Left renal pelvis (tissue), 4 donors: ENCODE measurements at regions not wholly inside any gene's neighbourhood (a gene's known extent, or its start where the extent isn't known, plus 50 kb on each side); places are given as distances from the start of the nearest gene placed in this dataset.

Source experiments
- DNase-seq, 4 donors: peaks; one replicate each; pipeline ENCODE4 v3.0.0-alpha.2; 2013; ENCODE audit warnings: low read depth in 4 of 4, low spot score in 3 of 4

- DNase-seq, result no peak
Observed at GRCh38 chr2:16152071-16152927, 211.9 kb downstream of the MYCN start.

GRCh38 chr2:16151651-16152050, 211.3 kb downstream of the MYCN start:
- no peak for DNase-seq

DNA sequence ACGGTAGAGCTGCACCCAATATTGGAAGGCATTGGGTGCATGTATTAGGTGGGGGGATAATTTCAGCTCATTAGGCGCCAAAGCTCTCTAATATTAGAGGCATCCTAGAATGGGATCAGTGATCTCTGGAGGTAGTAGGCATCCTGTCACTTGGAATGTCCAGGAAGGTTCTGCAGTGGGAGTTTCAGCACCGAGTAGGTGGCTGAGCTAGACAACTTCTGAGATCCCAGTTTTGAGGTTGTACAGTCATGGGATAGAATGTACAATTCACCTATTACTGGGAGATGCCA, 210.9 kb downstream of the MYCN start:
- DNase-seq, result no peak

DNA sequence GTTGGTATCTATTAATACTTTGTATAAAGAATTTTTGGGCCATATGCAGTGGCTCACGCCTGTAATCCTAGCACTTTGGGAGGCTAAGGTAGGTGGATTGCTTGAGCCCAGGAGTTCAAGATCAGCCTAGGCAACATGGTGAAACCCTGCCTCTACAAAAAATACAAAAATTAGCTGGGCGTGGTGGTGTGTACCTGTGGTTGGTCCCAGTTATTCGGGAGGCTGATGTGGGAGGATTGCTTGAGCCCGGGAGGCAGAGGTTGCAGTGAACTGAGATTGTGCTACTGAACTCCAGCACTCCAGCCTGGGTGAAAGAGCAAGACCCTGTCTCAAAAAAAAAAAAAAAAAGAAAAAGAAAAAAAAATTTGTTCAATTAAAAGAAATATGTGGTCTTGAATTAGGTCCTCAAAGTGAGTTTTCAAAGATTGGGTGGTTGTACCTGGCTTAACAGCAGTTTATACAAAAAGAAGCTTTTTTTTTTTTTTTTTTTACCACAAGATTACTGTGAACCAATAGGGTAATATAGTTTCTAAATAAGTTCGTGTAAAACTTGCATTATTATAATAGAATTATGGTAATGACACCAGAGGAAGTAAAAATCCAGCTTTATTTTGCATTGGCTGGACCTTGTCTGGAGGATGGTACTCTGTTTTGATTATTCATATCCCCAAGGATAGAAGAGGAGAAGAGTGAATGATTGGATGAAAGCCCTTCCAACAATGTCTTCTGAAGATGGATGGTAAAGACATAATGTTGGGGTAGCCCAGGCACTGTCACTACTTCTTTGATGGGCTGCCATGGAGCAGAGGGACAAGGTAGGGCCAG, 210.3 kb downstream of the MYCN start:
- no peak for DNase-seq

DNA sequence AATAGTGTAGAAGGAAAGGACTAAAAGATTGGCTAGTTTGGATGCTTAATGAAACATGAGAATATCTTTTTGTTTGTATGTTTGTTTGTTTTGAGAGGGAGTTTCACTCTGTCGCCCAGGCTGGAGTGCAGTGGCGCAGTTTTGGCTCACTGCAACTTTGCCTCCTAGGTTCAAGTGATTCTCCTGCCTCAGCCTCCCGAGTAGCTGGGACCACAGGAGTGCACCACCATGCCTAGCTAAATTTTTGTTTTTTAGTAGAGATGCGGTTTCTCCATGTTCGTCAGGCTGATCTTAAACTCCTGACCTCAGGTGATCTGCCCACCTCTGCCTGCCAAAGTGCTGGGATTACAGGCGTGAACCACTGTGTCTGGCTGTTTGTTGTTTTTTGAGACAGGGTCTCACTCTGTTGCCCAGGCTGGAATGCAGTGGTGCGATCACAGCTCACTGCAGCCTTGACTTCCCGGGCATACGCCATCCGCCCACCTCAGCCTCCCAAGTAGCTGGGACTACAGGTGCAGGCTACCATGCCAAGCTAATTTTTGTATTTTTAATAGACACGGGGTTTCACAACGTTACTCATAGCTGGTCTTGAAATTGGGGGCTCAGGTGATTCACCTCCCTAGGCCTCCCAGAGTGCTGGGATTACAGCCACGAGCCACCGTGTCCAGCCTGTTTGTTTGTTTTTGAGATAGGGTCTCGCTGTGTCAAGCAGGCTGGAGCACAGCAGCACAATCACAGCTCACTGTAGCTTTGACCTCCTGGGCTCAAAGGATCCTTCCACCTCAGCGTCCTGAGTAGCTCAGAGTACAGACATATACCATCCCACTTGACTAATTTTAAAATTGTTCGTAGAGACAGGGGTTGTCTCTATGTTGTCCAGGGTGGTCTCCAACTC, 209.2 kb downstream of the MYCN start:
- no peak for DNase-seq

- no peak for DNase-seq
Observed at GRCh38 chr2:16148632-16149348, 208.4 kb downstream of the MYCN start.

GRCh38 chr2:16142383-16143361, 202.3 kb downstream of the MYCN start:
- no peak for DNase-seq

DNA sequence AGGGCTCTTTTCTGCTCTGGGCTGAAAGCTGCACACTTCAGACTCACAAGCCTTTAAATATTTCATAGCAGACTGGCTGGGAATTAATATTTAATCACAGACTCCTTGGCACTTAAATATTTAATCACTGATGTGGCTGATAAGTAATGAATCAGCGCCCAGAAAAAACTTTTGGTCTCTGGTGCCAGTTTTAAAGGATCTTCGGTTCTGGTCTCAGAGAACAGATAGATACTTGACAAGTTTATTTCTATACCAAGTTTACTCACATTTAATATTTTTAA, 201.2 kb downstream of the MYCN start:
- DNase-seq, result no peak

- DNase-seq, result no peak
Observed at GRCh38 chr2:16140771-16141640, 200.7 kb downstream of the MYCN start.

DNA sequence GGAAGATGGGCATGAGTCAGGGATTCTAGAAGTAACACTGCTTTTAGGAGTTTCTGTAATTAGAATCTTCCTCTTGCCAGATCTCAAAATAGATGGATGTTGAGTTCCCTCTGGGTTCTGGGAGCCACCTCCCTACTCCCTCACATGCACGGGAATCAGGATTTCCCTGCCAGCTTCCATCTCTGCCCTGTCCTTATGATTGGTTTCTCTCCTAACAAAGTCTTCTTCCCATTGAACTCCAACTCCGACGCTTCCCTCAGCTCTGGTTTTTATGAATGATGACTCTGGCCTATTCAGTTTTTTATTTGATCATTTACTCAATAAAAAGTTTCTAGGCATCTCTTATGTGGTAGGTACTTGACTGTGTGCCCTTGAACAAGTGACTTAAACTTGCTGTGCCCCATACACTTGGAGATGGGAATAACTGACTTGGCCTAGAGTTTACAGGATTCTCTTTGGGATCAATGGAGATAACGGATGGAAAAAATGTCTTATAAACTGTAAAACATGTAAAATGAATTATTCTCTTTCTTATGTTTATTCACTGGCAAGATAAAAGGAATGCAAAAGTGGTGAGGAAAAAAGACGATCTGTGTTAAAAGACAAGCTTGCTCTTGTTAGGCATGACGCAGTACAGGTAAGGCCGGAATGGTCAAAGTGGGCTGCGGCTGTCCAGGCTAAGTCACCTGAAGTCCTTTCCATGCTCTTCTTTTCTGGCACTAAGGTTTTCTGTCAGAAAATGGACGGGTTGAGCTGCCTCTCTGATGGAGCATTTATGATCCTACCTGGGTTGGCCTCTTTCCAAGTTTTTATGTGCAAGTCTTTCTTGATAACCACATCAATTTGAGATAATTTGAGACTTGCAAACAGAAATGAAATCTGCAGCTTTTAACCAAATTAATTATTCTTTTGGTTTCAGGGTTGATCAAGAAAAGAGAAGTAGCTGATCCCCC, 199.6 kb downstream of the MYCN start:
- no peak for DNase-seq

- DNase-seq, result no peak
Observed at GRCh38 chr2:16138811-16139662, 198.7 kb downstream of the MYCN start.

GRCh38 chr2:16137080-16137755, 196.9 kb downstream of the MYCN start:
- DNase-seq, result no peak

DNA sequence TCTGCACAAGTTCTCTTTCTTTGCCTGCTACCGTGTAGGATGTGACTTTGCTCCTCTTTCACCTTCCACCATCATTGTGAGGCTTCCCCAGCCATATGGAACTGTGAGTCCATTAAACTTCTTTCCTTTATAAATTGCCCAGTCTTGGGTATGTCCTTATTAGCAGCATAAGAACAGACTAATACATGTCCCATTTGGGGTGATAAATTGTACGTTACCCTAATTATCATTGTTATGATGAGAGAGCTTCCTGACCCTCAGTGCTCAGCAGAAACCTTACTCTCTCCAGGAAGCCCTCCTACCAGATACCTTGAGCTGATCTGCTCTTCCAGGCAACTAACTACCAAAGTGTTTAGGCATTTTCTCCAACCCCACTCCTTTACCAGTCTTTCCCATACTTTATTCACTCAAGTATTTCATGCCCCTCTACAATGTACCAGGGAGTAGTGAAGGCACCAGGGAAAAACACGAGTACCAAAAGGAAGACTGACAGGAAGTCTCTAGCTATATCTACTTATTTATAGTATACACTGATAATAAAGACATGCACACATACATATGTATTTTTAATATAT, 196.2 kb downstream of the MYCN start:
- no peak for DNase-seq

DNA sequence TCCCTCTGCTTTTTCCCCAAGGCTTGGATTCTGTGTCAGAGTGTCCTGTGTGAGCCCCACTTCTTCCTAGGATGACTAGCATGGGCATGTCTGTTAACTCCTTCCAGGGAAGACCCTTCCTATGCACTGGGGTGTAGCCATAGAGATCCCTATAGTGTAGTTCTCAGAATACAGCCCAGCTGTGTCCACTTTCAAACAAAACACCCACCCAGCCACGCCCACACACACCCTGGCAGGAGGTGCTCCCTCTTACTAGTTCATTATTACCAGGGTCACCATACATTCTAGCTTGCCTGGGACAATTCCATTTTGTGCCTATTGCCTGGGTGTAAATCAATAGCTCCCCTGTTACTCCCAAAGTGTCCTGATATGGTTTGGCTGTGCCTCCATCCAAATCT, 195.6 kb downstream of the MYCN start:
- no peak for DNase-seq

DNA sequence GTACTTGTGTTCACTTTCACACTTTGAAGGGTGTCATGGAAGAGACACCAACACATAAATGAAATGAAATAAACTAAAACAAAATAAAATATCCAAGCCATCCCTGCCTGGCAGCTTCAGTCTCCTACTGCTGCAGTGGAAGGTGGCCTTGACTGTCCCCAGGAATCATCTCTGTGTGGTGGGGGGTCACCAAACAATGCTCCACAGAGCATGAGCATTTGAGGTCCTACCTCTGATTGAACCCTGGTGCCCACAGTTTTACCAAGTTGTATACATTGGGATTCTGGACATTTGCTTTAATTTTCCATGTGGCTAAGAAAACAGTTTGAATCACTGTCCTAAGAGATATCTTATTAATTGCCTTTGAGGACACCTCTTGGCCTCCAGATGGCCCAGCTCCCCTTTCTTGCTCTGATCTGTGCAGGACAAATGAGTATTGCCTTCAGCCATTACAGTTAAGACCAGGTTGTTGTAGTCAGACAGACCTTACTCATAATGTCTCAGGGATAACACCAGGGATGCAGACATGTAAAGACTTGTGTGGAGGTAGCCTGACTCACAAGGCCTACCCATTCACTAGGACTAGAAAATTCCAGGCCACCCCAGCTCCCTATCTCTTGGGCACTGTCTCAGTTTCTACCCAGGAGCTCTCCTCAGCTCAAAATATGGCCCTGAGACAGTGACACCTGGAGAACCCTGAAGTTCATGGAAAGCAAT, 195.0 kb downstream of the MYCN start:
- DNase-seq, result no peak
